ENCODE measurements at regions not wholly inside any gene's neighbourhood (a gene's known extent, or its start where the extent isn't known, plus 50 kb on each side); places are given as distances from the start of the nearest gene placed in this dataset.

GRCh38 chr4:16322183-16322582, 95.9 kb upstream of the TAPT1 start:
- Histone ChIP-seq H3K9me3 (replicated peaks; ENCODE audit: insufficient read depth, low read length) (no peaks in the 10 kb centered on the region), H2AFZ (ENCODE audit: low read length) (no peak overlapping the region), H4K20me1 (ENCODE audit: insufficient read depth, low read length) (no peaks in the 10 kb centered on the region), H3F3A (ENCODE audit: insufficient read depth, low read length) (no peaks in the 10 kb centered on the region), H3K36me3 (replicated peaks; ENCODE audit: insufficient read depth, low read length) (no peaks in the 10 kb centered on the region), H3K27ac (ENCODE audit: low read length) (no peak overlapping the region), H3K4me2 (ENCODE audit: low read depth, low read length) (no peak overlapping the region), H3K4me1 (ENCODE audit: low read length) (no peaks in the 10 kb centered on the region), H3K9me2 (replicated peaks; ENCODE audit: insufficient read depth, low read length) (no peaks in the 10 kb centered on the region), H3K27me3 (replicated peaks; ENCODE audit: insufficient read depth, low read length) (no peaks in the 10 kb centered on the region), H3K79me2 (ENCODE audit: low read length) (no peaks in the 10 kb centered on the region), H3K9ac (ENCODE audit: low read length) (no peak overlapping the region), H3K4me3 (ENCODE audit: low read length) (no peak overlapping the region)
- DNase-seq = no peak
- TF ChIP-seq EZH2 (optimal IDR thresholded peaks at IDR 0.05; ENCODE audit: low read depth, low read length) (no peak), CTCF (IDR thresholded peaks at IDR 0.05; ENCODE audit: low read length) (no peak), EZH2phosphoT487 (IDR thresholded peaks at IDR 0.05; ENCODE audit: low read length) (no peak)

DNA sequence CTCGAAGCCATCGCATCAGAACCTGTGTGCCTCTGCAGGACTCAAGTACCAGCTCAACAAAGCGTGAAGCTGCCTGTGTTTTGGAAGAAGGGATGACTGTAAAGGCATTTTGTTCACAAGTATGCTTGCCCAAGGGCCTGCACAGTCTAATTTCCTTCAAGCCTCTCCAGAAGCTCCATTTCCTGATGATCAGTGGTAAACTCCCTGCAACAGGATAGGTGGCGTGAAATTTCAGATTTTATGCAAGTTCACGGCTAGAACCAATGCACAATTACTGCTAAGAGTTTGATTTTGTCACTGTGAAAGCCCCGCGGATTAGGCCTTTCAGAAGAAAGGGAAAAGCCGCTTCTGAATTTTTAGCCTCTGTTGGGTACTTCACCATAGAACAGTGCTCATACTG, 89.2 kb upstream of the TAPT1 start:
- no peak overlapping the region for H3K9ac ChIP-seq (ENCODE audit: low read length)
- TF ChIP-seq EZH2 (optimal IDR thresholded peaks at IDR 0.05; ENCODE audit: low read depth, low read length) (no peak), CTCF (IDR thresholded peaks at IDR 0.05; ENCODE audit: low read length) (no peak), EZH2phosphoT487 (IDR thresholded peaks at IDR 0.05; ENCODE audit: low read length) (no peak)
- no peak overlapping the region for H3K27ac ChIP-seq (ENCODE audit: low read length)
- no peaks in the 10 kb centered on the region for H3K4me1 ChIP-seq (ENCODE audit: low read length)
- DNase-seq = no peak
- no peak overlapping the region for H3K4me3 ChIP-seq (ENCODE audit: low read length)
- H3K4me2 ChIP-seq (ENCODE audit: low read depth, low read length) = no peak overlapping the region
- H3K79me2 ChIP-seq (ENCODE audit: low read length) = no peaks in the 10 kb centered on the region
- no peak overlapping the region for H2AFZ ChIP-seq (ENCODE audit: low read length)
- H3K36me3 ChIP-seq (replicated peaks; ENCODE audit: insufficient read depth, low read length) = no peaks in the 10 kb centered on the region
- H3K9me3 ChIP-seq (replicated peaks; ENCODE audit: insufficient read depth, low read length) = no peaks in the 10 kb centered on the region
- H3K9me2 ChIP-seq (replicated peaks; ENCODE audit: insufficient read depth, low read length) = no peaks in the 10 kb centered on the region
- no peaks in the 10 kb centered on the region for H3F3A ChIP-seq (ENCODE audit: insufficient read depth, low read length)
- H3K27me3 ChIP-seq (replicated peaks; ENCODE audit: insufficient read depth, low read length) = no peaks in the 10 kb centered on the region
- no peaks in the 10 kb centered on the region for H4K20me1 ChIP-seq (ENCODE audit: insufficient read depth, low read length)

- H3K27me3 ChIP-seq (replicated peaks; ENCODE audit: insufficient read depth, low read length) = no peaks in the 10 kb centered on the region
- H3K36me3 ChIP-seq (replicated peaks; ENCODE audit: insufficient read depth, low read length) = no peaks in the 10 kb centered on the region
- TF ChIP-seq EZH2 (optimal IDR thresholded peaks at IDR 0.05; ENCODE audit: low read depth, low read length) = no peak
- no peak for TF ChIP-seq CTCF (IDR thresholded peaks at IDR 0.05; ENCODE audit: low read length)
- TF ChIP-seq EZH2phosphoT487 (IDR thresholded peaks at IDR 0.05; ENCODE audit: low read length) = no peak
- H3F3A ChIP-seq (ENCODE audit: insufficient read depth, low read length) = no peaks in the 10 kb centered on the region
- no peak overlapping the region for H3K4me2 ChIP-seq (ENCODE audit: low read depth, low read length)
- no peak overlapping the region for H3K27ac ChIP-seq (ENCODE audit: low read length)
- no peak for DNase-seq
- no peak overlapping the region for H3K4me3 ChIP-seq (ENCODE audit: low read length)
- H4K20me1 ChIP-seq (ENCODE audit: insufficient read depth, low read length) = no peaks in the 10 kb centered on the region
- no peak overlapping the region for H2AFZ ChIP-seq (ENCODE audit: low read length)
- H3K9ac ChIP-seq (ENCODE audit: low read length) = no peak overlapping the region
- no peaks in the 10 kb centered on the region for H3K9me3 ChIP-seq (replicated peaks; ENCODE audit: insufficient read depth, low read length)
- no peaks in the 10 kb centered on the region for H3K79me2 ChIP-seq (ENCODE audit: low read length)
- H3K4me1 ChIP-seq (ENCODE audit: low read length) = no peaks in the 10 kb centered on the region
- no peaks in the 10 kb centered on the region for H3K9me2 ChIP-seq (replicated peaks; ENCODE audit: insufficient read depth, low read length)
These were observed 84.3 kb upstream of the TAPT1 start for GRCh38 chr4:16310606-16311005.

Data from MM.1S (cell line).